ENCODE measurements at regions not wholly inside any gene's neighbourhood (a gene's known extent, or its start where the extent isn't known, plus 50 kb on each side); places are given as distances from the start of the nearest gene placed in this dataset.
"Not testable (repeated sequence)": the region's sequence is repeated elsewhere in the genome, so short reads cannot be mapped to it uniquely, and the experiment has no call there.

- no peak for DNase-seq
Observed at GRCh38 chr1:68675336-68675735, 178.5 kb upstream of the DEPDC1 start.

GRCh38 chr1:68677684-68678351 is 180.9 kb upstream of the DEPDC1 start:
- DNase-seq = no peak

GRCh38 chr1:68696221-68696620 is 199.3 kb upstream of the DEPDC1 start:
- DNase-seq = no peak

GRCh38 chr1:68703921-68704354 is 207.1 kb upstream of the DEPDC1 start:
- no peak for DNase-seq

- DNase-seq = no peak
Observed at GRCh38 chr1:68704800-68705443, 208.0 kb upstream of the DEPDC1 start.

GRCh38 chr1:68705466-68705865 is 208.6 kb upstream of the DEPDC1 start:
- no peak for DNase-seq

- DNase-seq = no peak
Observed at GRCh38 chr1:68706639-68707317, 209.9 kb upstream of the DEPDC1 start.

GRCh38 chr1:68717330-68717729 is 220.4 kb upstream of the DEPDC1 start:
- no peak for DNase-seq

- no peak for DNase-seq
Observed at GRCh38 chr1:68720476-68720875, 223.6 kb upstream of the DEPDC1 start.

GRCh38 chr1:68723791-68724190 is 226.9 kb upstream of the DEPDC1 start:
- DNase-seq = no peak

GRCh38 chr1:68725001-68725752 is 228.3 kb upstream of the DEPDC1 start:
- no peak for DNase-seq

GRCh38 chr1:68739486-68739885 is 242.6 kb upstream of the DEPDC1 start:
- DNase-seq = not testable (repeated sequence)

- DNase-seq = peak; percentile 44
Observed at GRCh38 chr1:68745011-68745410, 248.1 kb upstream of the DEPDC1 start.

GRCh38 chr1:68745451-68745850 is 248.6 kb upstream of the DEPDC1 start:
- DNase-seq = no peak

- no peak for DNase-seq
Observed at GRCh38 chr1:68746378-68746777, 249.5 kb upstream of the DEPDC1 start.

- no peak for DNase-seq
Observed at GRCh38 chr1:68751723-68752122, 254.8 kb upstream of the DEPDC1 start.

GRCh38 chr1:68758666-68759209 is 261.9 kb upstream of the DEPDC1 start:
- no peak for DNase-seq

- no peak for DNase-seq
Observed at GRCh38 chr1:68767941-68768340, 271.1 kb upstream of the DEPDC1 start.

GRCh38 chr1:68770817-68771216 is 273.9 kb upstream of the DEPDC1 start:
- DNase-seq = no peak

GRCh38 chr1:68777851-68778250 is 281.0 kb upstream of the DEPDC1 start:
- DNase-seq = peak; percentile 79

GRCh38 chr1:68779841-68780240 is 283.0 kb upstream of the DEPDC1 start:
- not testable (repeated sequence) for DNase-seq

- peak; percentile 92 for DNase-seq
Observed at GRCh38 chr1:68780919-68781318, 284.0 kb upstream of the DEPDC1 start.

GRCh38 chr1:68782890-68783289 is 286.0 kb upstream of the DEPDC1 start:
- DNase-seq = peak; percentile 59
